Central memory CD8-positive, alpha-beta T cell (primary cell): ENCODE measurements at regions not wholly inside any gene's neighbourhood (a gene's known extent, or its start where the extent isn't known, plus 50 kb on each side); places are given as distances from the start of the nearest gene placed in this dataset.

Experiments used
- ATAC-seq: fragments of 150-1000 bp; cut with Tn5 transposase; replicated peaks from 2 replicates; pipeline ENCODE4 v1.10.0; 2022; ENCODE audit warnings: mild to moderate bottlenecking, moderate FRiP score, moderate number of reproducible peaks; ENCODE audit not compliant: poor library complexity, severe bottlenecking; ENCODE audit errors: extremely low read depth
- DNase-seq, 2 donors: peaks; one replicate each; pipeline ENCODE4 v3.0.0; 2021; ENCODE audit warnings: low spot score in 2 of 2
- H3K27ac Mint-ChIP-seq: one replicate; pipeline ENCODE4 v1.8.0; 2022; ENCODE audit warnings: low read depth, mild to moderate bottlenecking, moderate library complexity, mixed read lengths
- H3K27me3 Mint-ChIP-seq: one replicate; pipeline ENCODE4 v1.8.0; 2022; ENCODE audit warnings: mixed read lengths
- H3K36me3 Mint-ChIP-seq: one replicate; pipeline ENCODE4 v1.8.0; 2022; ENCODE audit warnings: mild to moderate bottlenecking, moderate library complexity, mixed read lengths; ENCODE audit not compliant: insufficient read depth
- H3K4me1 Mint-ChIP-seq: one replicate; pipeline ENCODE4 v1.8.0; 2022; ENCODE audit warnings: mixed read lengths
- H3K4me3 Mint-ChIP-seq: one replicate; pipeline ENCODE4 v1.8.0; 2022; ENCODE audit warnings: mild to moderate bottlenecking, moderate library complexity, mixed read lengths
- H3K9me3 Mint-ChIP-seq: one replicate; pipeline ENCODE4 v1.8.0; 2022; ENCODE audit warnings: mixed read lengths

- ATAC-seq = no peak
- peaks cover 7% of the 10 kb centered on the region for H3K9me3 Mint-ChIP-seq
- H3K4me3 Mint-ChIP-seq = no peak overlapping the region
These were observed 1054.1 kb downstream of the TTLL7 start for GRCh38 chr1:82944822-82945221.

GRCh38 chr1:82934074-82934473 is 1064.9 kb downstream of the TTLL7 start:
- Mint-ChIP-seq H3K4me1 (no peaks in the 10 kb centered on the region), H3K27ac (no peak overlapping the region), H3K9me3 (peaks cover 33% of the 10 kb centered on the region), H3K27me3 (no peaks in the 10 kb centered on the region), H3K4me3 (no peak overlapping the region), H3K36me3 (no peaks in the 10 kb centered on the region)
- ATAC-seq = no peak
- no peak for DNase-seq

More at GRCh38 chr1:82944822-82945221, 1054.1 kb downstream of the TTLL7 start:
- no peaks in the 10 kb centered on the region for H3K27me3 Mint-ChIP-seq
- no peak for DNase-seq
- H3K36me3 Mint-ChIP-seq = no peaks in the 10 kb centered on the region
- no peaks in the 10 kb centered on the region for H3K4me1 Mint-ChIP-seq
- H3K27ac Mint-ChIP-seq = no peak overlapping the region

GRCh38 chr1:82932727-82933126 is 1066.2 kb downstream of the TTLL7 start:
- no peak for DNase-seq
- ATAC-seq = no peak
- Mint-ChIP-seq H3K27ac (no peak overlapping the region), H3K9me3 (peaks cover 33% of the 10 kb centered on the region), H3K36me3 (peaks cover 2% of the 10 kb centered on the region), H3K27me3 (no peaks in the 10 kb centered on the region), H3K4me3 (no peak overlapping the region), H3K4me1 (no peaks in the 10 kb centered on the region)

- Mint-ChIP-seq H3K36me3 (peaks cover 2% of the 10 kb centered on the region), H3K9me3 (peaks cover 38% of the 10 kb centered on the region), H3K27ac (no peak overlapping the region)
These were observed 1066.7 kb downstream of the TTLL7 start for GRCh38 chr1:82932207-82932606.

GRCh38 chr1:82931006-82931405 is 1067.9 kb downstream of the TTLL7 start:
- Mint-ChIP-seq H3K27ac (no peak overlapping the region), H3K4me3 (no peak overlapping the region), H3K36me3 (peaks cover 2% of the 10 kb centered on the region), H3K4me1 (no peaks in the 10 kb centered on the region), H3K9me3 (peaks cover 37% of the 10 kb centered on the region), H3K27me3 (no peaks in the 10 kb centered on the region)
- ATAC-seq = no peak
- DNase-seq = no peak

More at GRCh38 chr1:82932207-82932606, 1066.7 kb downstream of the TTLL7 start:
- ATAC-seq = no peak
- Mint-ChIP-seq H3K27me3 (no peaks in the 10 kb centered on the region), H3K4me1 (no peaks in the 10 kb centered on the region), H3K4me3 (no peak overlapping the region)
- DNase-seq = no peak

- H3K27me3 Mint-ChIP-seq = no peaks in the 10 kb centered on the region
- DNase-seq (no peak), ATAC-seq (no peak)
- no peak overlapping the region for H3K4me3 Mint-ChIP-seq
- no peaks in the 10 kb centered on the region for H3K4me1 Mint-ChIP-seq
- H3K36me3 Mint-ChIP-seq = peaks cover 2% of the 10 kb centered on the region
- H3K27ac Mint-ChIP-seq = no peak overlapping the region
- H3K9me3 Mint-ChIP-seq = peaks cover 32% of the 10 kb centered on the region
These were observed 1071.2 kb downstream of the TTLL7 start for GRCh38 chr1:82927753-82928152.

GRCh38 chr1:82924666-82925065 is 1074.3 kb downstream of the TTLL7 start:
- Mint-ChIP-seq H3K4me3 (no peak overlapping the region), H3K27ac (no peak overlapping the region), H3K4me1 (no peaks in the 10 kb centered on the region), H3K27me3 (no peaks in the 10 kb centered on the region), H3K36me3 (peaks cover 2% of the 10 kb centered on the region), H3K9me3 (peaks cover 28% of the 10 kb centered on the region)
- no peak for ATAC-seq
- no peak for DNase-seq

GRCh38 chr1:82923931-82924330 is 1075.0 kb downstream of the TTLL7 start:
- Mint-ChIP-seq H3K4me3 (no peak overlapping the region), H3K27me3 (no peaks in the 10 kb centered on the region), H3K36me3 (peaks cover 1% of the 10 kb centered on the region), H3K9me3 (peaks cover 25% of the 10 kb centered on the region), H3K4me1 (no peaks in the 10 kb centered on the region), H3K27ac (no peak overlapping the region)
- no peak for ATAC-seq
- DNase-seq = no peak

GRCh38 chr1:82921759-82922158 is 1077.2 kb downstream of the TTLL7 start:
- Mint-ChIP-seq H3K9me3 (peaks cover 14% of the 10 kb centered on the region), H3K4me1 (no peaks in the 10 kb centered on the region), H3K27ac (no peak overlapping the region), H3K4me3 (no peak overlapping the region), H3K27me3 (no peaks in the 10 kb centered on the region), H3K36me3 (no peaks in the 10 kb centered on the region)
- DNase-seq = no peak
- ATAC-seq = no peak

GRCh38 chr1:82920418-82921248 is 1078.3 kb downstream of the TTLL7 start:
- H3K36me3 Mint-ChIP-seq = no peaks in the 10 kb centered on the region
- H3K27ac Mint-ChIP-seq = no peak overlapping the region
- no peaks in the 10 kb centered on the region for H3K4me1 Mint-ChIP-seq
- no peak overlapping the region for H3K4me3 Mint-ChIP-seq
- H3K27me3 Mint-ChIP-seq = no peaks in the 10 kb centered on the region
- peaks cover 14% of the 10 kb centered on the region for H3K9me3 Mint-ChIP-seq
- no peak for ATAC-seq
- no peak for DNase-seq

GRCh38 chr1:82919837-82920236 is 1079.1 kb downstream of the TTLL7 start:
- Mint-ChIP-seq H3K27me3 (no peaks in the 10 kb centered on the region), H3K4me1 (no peaks in the 10 kb centered on the region)

GRCh38 chr1:82907313-82907712 is 1091.6 kb downstream of the TTLL7 start:
- DNase-seq (no peak), ATAC-seq (no peak)
- H3K4me1 Mint-ChIP-seq = no peaks in the 10 kb centered on the region
- peaks cover 5% of the 10 kb centered on the region for H3K9me3 Mint-ChIP-seq
- H3K27ac Mint-ChIP-seq = no peak overlapping the region
- H3K27me3 Mint-ChIP-seq = no peaks in the 10 kb centered on the region
- H3K4me3 Mint-ChIP-seq = no peak overlapping the region
- no peaks in the 10 kb centered on the region for H3K36me3 Mint-ChIP-seq

More at GRCh38 chr1:82919837-82920236, 1079.1 kb downstream of the TTLL7 start:
- Mint-ChIP-seq H3K9me3 (peaks cover 11% of the 10 kb centered on the region), H3K4me3 (no peak overlapping the region), H3K27ac (no peak overlapping the region), H3K36me3 (no peaks in the 10 kb centered on the region)
- no peak for ATAC-seq
- no peak for DNase-seq

- H3K9me3 Mint-ChIP-seq = no peaks in the 10 kb centered on the region
- peaks cover 2% of the 10 kb centered on the region for H3K36me3 Mint-ChIP-seq
- no peak overlapping the region for H3K4me3 Mint-ChIP-seq
- H3K27ac Mint-ChIP-seq = no peak overlapping the region
- H3K4me1 Mint-ChIP-seq = no peaks in the 10 kb centered on the region
- DNase-seq (no peak), ATAC-seq (no peak)
- no peaks in the 10 kb centered on the region for H3K27me3 Mint-ChIP-seq
These were observed 1095.3 kb downstream of the TTLL7 start for GRCh38 chr1:82903626-82904025.
